Right lobe of liver (tissue), 4 donors: ENCODE measurements at regions not wholly inside any gene's neighbourhood (a gene's known extent, or its start where the extent isn't known, plus 50 kb on each side); places are given as distances from the start of the nearest gene placed in this dataset.
"Not testable (repeated sequence)": the region's sequence is repeated elsewhere in the genome, so short reads cannot be mapped to it uniquely, and the experiment has no call there.

Experiments used
- POLR2A ChIP-seq: fragments of 450-650 bp; IDR thresholded peaks from one replicate; pipeline ENCODE4 v1.6.1; 2017; ENCODE audit warnings: antibody characterized with exemption, mild to moderate bottlenecking
- TF ChIP-seq, protein P1 (sequence below), 4 donors: fragments of 200-600 bp in 3 of 4; fragments of 450-650 bp in 1 of 4; IDR thresholded peaks; one replicate each; pipeline versions ENCODE4 v1.5.1 to v1.8.0; 2016 to 2022; ENCODE audit warnings: antibody characterized with exemption in 4 of 4, mild to moderate bottlenecking in 2 of 4
- donor health status: DM: no; HTN: no; CAD: no.
- donor health status: DM: no; HTN: no; CAD: no.
- donor health status: DM: no; HTN: yes; CAD: no.

DNA sequence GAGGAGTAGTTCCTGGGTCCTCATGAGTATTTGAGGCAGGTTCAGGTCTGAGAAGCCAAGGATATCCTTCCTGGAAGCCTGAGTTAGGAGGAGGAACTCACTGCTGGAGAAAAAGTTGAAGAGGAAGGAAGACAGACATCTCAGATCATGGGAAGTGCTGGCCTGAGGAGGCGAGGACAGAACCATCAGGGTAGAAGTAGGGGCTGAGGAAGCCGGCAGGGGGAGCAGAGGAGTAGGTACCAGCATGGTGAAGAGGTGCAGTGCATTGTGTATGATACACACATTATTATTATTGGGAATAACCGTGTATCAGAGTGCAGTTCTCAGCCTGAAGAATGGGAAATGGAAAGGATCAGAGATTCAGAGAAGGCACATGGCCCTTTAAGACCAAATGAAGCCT, 103.2 kb upstream of the PRB2 start:
- not testable (repeated sequence) for TF ChIP-seq POLR2A
- TF ChIP-seq, protein P1, sequence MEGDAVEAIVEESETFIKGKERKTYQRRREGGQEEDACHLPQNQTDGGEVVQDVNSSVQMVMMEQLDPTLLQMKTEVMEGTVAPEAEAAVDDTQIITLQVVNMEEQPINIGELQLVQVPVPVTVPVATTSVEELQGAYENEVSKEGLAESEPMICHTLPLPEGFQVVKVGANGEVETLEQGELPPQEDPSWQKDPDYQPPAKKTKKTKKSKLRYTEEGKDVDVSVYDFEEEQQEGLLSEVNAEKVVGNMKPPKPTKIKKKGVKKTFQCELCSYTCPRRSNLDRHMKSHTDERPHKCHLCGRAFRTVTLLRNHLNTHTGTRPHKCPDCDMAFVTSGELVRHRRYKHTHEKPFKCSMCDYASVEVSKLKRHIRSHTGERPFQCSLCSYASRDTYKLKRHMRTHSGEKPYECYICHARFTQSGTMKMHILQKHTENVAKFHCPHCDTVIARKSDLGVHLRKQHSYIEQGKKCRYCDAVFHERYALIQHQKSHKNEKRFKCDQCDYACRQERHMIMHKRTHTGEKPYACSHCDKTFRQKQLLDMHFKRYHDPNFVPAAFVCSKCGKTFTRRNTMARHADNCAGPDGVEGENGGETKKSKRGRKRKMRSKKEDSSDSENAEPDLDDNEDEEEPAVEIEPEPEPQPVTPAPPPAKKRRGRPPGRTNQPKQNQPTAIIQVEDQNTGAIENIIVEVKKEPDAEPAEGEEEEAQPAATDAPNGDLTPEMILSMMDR (IDR thresholded peaks at IDR 0.05) = not testable (repeated sequence)
